ENCODE measurements at regions not wholly inside any gene's neighbourhood (a gene's known extent, or its start where the extent isn't known, plus 50 kb on each side); places are given as distances from the start of the nearest gene placed in this dataset.

DNA sequence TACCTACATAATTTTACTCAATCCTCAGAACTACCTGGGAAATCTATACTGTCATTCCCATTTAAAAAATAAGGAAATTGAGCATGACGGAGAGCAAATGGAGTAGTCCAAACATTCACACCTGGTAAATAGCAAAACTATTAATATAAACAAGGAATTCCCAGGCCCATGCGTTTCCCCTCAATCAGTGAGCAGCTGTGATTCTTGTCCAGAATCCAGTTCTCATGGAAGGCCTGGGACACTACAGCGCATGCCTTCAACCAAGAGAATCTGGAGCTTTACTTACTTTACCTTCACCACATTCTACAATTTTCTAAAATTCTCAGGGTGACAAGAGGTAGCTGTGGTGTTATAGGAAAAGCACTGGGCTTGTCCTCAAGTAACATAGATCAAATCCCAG is 259.0 kb downstream of the LRATD1 start:
- Histone ChIP-seq H2BK5ac (ENCODE audit: low read depth, low read length) (no peak overlapping the region), H4K5ac (ENCODE audit: insufficient read length, low read depth, low read length) (no peak overlapping the region), H3K4ac (replicated peaks; ENCODE audit: insufficient read length, low read depth, low read length) (no peak overlapping the region), H3K9me3 (ENCODE audit: insufficient read depth in 2 of 2, low read depth in 1 of 2, low read length in 1 of 2) (no peaks in the 10 kb centered on the region), H2BK15ac (ENCODE audit: low read length) (no peak overlapping the region), H3K56ac (replicated peaks; ENCODE audit: insufficient read length, low read depth, low read length) (no peak overlapping the region), H3K4me3 (ENCODE audit: extremely low read depth in 1 of 4, insufficient read depth in 2 of 4, low read depth in 3 of 4, low read length in 4 of 4) (no peak overlapping the region), H2AFZ (ENCODE audit: low read length) (no peak overlapping the region), H3K14ac (ENCODE audit: insufficient read length) (no peak overlapping the region), H3K9ac (replicated peaks in 1 of 4; ENCODE audit: extremely low read depth in 1 of 4, low read depth in 3 of 4, low read length in 3 of 4) (no peak overlapping the region), H3K18ac (ENCODE audit: extremely low read depth, low read length) (no peak overlapping the region), H3K36me3 (ENCODE audit: control insufficient read depth in 2 of 4, insufficient read depth in 4 of 4, low read length in 3 of 4) (no peaks in the 10 kb centered on the region), H2AK5ac (ENCODE audit: low read depth, low read length) (no peak overlapping the region), H4K8ac (ENCODE audit: extremely low read depth, insufficient read depth, low read length) (no peak overlapping the region), H2BK120ac (replicated peaks; ENCODE audit: low read depth, low read length) (no peak overlapping the region), H2BK12ac (ENCODE audit: low read depth, low read length) (no peak overlapping the region), H3K79me2 (ENCODE audit: control insufficient read depth in 1 of 2, insufficient read depth in 2 of 2, low read length in 2 of 2) (no peaks in the 10 kb centered on the region), H3K4me2 (ENCODE audit: insufficient read depth in 1 of 2, low read depth in 2 of 2, low read length in 2 of 2) (no peak overlapping the region), H3K23me2 (ENCODE audit: low read depth, low read length) (no peaks in the 10 kb centered on the region), H3K4me1 (replicated peaks in 1 of 4; ENCODE audit: control insufficient read depth in 3 of 4, insufficient read depth in 4 of 4, low read length in 3 of 4) (no peaks in the 10 kb centered on the region), H4K20me1 (replicated peaks in 1 of 2; ENCODE audit: control insufficient read depth in 1 of 2, insufficient read depth in 2 of 2, low read length in 2 of 2) (no peaks in the 10 kb centered on the region), H3K27me3 (replicated peaks in 1 of 4; ENCODE audit: control insufficient read depth in 3 of 4, extremely low read depth in 1 of 4, insufficient read depth in 3 of 4, low read length in 3 of 4) (no peaks in the 10 kb centered on the region), H3K79me1 (ENCODE audit: low read depth, low read length) (no peaks in the 10 kb centered on the region), H4K91ac (replicated peaks; ENCODE audit: insufficient read length, low read length) (no peak overlapping the region), H3K27ac (ENCODE audit: low read depth, low read length) (no peak overlapping the region), H3K23ac (ENCODE audit: insufficient read length) (no peak overlapping the region), H2BK20ac (ENCODE audit: low read length) (no peak overlapping the region)
- WGBS, 2 experiments (ENCODE audit: extremely low coverage in 1 of 2, insufficient coverage in 1 of 2, insufficient read length in 1 of 2, insufficient replicate concordance in 2 of 2, low coverage in 1 of 2, low lambda C conversion rate in 2 of 2, missing lambda C conversion rate in 1 of 2): 95% methylated on average over 3 of the region's 3 CpGs; no CpG with 5 or more reads in 1 of the 2 experiments
- TF ChIP-seq, protein P1, sequence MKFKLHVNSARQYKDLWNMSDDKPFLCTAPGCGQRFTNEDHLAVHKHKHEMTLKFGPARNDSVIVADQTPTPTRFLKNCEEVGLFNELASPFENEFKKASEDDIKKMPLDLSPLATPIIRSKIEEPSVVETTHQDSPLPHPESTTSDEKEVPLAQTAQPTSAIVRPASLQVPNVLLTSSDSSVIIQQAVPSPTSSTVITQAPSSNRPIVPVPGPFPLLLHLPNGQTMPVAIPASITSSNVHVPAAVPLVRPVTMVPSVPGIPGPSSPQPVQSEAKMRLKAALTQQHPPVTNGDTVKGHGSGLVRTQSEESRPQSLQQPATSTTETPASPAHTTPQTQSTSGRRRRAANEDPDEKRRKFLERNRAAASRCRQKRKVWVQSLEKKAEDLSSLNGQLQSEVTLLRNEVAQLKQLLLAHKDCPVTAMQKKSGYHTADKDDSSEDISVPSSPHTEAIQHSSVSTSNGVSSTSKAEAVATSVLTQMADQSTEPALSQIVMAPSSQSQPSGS (IDR thresholded peaks at IDR 0.05; ENCODE audit: low read length): no peak
- no peak for TF ChIP-seq NRF1 (IDR thresholded peaks at IDR 0.05; ENCODE audit: low read depth, low read length)
- ChIA-PET POLR2A (ENCODE audit: partially characterized antibody) (no interaction called here), CTCF (ENCODE audit: partially characterized antibody) (interaction anchor here (2.0 kb wide), 1 partner anchor 12 kb away, joined by 20 read pairs; no protein-coding TSS in a partner anchor)
- DNase-seq (ENCODE audit: low read depth in 1 of 2, low spot score in 2 of 2): no peak
- no peak for FAIRE-seq
